ENCODE measurements at regions not wholly inside any gene's neighbourhood (a gene's known extent, or its start where the extent isn't known, plus 50 kb on each side); places are given as distances from the start of the nearest gene placed in this dataset.

GRCh38 chr1:172717722-172718465 lies 59.0 kb downstream of the FASLG start:
- Mint-ChIP-seq H3K36me3 (no peaks in the 10 kb centered on the region), H3K9me3 (no peaks in the 10 kb centered on the region), H3K27ac (no peak overlapping the region), H3K27me3 (ENCODE audit: low read depth) (no peaks in the 10 kb centered on the region), H3K4me1 (peaks cover 30% of the 10 kb centered on the region), H3K4me3 (no peak overlapping the region)
- ATAC-seq = no peak
- TF ChIP-seq GABPB1 (CRISPR knock-in tag; IDR thresholded peaks at IDR 0.05) = peak; percentile 52
- TF ChIP-seq MLX (CRISPR knock-in tag; IDR thresholded peaks at IDR 0.05) = no peak
- TF ChIP-seq FOXK1 (CRISPR knock-in tag; IDR thresholded peaks at IDR 0.05) = no peak
- no peak for TF ChIP-seq SMAD4 (CRISPR knock-in tag; IDR thresholded peaks at IDR 0.05)
- no peak for TF ChIP-seq OVOL2 (CRISPR knock-in tag; IDR thresholded peaks at IDR 0.05; ENCODE audit: borderline replicate concordance)
- no peak for TF ChIP-seq CBFB (CRISPR knock-in tag; IDR thresholded peaks at IDR 0.05; ENCODE audit: low read depth)
- TF ChIP-seq NFATC4 (CRISPR knock-in tag; IDR thresholded peaks at IDR 0.05) = no peak
- ChIA-PET POLR2A (interaction anchor here (0.6 kb wide), 1 partner anchor 959 kb away, joined by 12 read pairs; no protein-coding TSS in a partner anchor), CTCF (interaction anchor here (0.7 to 1.6 kb wide), 4 partner anchors 8 to 274 kb away, joined by 3 to 6 read pairs (median 3); partner anchors contain the start of gene PIGC)
- DNase-seq (ENCODE audit: low spot score) = no peak

GRCh38 chr1:172719066-172719627 lies 60.2 kb downstream of the FASLG start:
- H3K4me3 Mint-ChIP-seq = no peak overlapping the region
- POLR2A ChIA-PET = interaction anchor here (2.1 kb wide), 1 partner anchor 187 kb away, joined by 5 read pairs; the partner anchor contains the start of gene SUCO

More at GRCh38 chr1:172719066-172719627, 60.2 kb downstream of the FASLG start:
- CTCF ChIA-PET = interaction anchor here (0.6 to 2.3 kb wide), 17 partner anchors 8 to 483 kb away, joined by 3 to 27 read pairs (median 4); partner anchors contain the start of gene FASLG
- Mint-ChIP-seq H3K4me1 (peaks cover 22% of the 10 kb centered on the region), H3K27me3 (ENCODE audit: low read depth) (no peaks in the 10 kb centered on the region), H3K36me3 (no peaks in the 10 kb centered on the region), H3K27ac (no peak overlapping the region), H3K9me3 (no peaks in the 10 kb centered on the region)
- ATAC-seq (no peak), DNase-seq (ENCODE audit: low spot score) (no peak)
- TF ChIP-seq ZBTB21 (CRISPR knock-in tag; IDR thresholded peaks at IDR 0.05; ENCODE audit: borderline replicate concordance) = no peak
- no peak for TF ChIP-seq TEAD4 (CRISPR knock-in tag; IDR thresholded peaks at IDR 0.05)
- no peak for TF ChIP-seq JUN (CRISPR knock-in tag; IDR thresholded peaks at IDR 0.05)
- no peak for TF ChIP-seq ZNF671 (CRISPR knock-in tag; IDR thresholded peaks at IDR 0.05)
- no peak for TF ChIP-seq HMGXB4 (CRISPR knock-in tag; IDR thresholded peaks at IDR 0.05)
- no peak for TF ChIP-seq NFYB (CRISPR knock-in tag; conservative IDR thresholded peaks at IDR 0.05; ENCODE audit: low read depth)
- TF ChIP-seq ELF4 (CRISPR knock-in tag; IDR thresholded peaks at IDR 0.05; ENCODE audit: low read depth) = no peak
- no peak for TF ChIP-seq NR2C2 (CRISPR knock-in tag; IDR thresholded peaks at IDR 0.05)
- no peak for TF ChIP-seq SP1 (CRISPR knock-in tag; conservative IDR thresholded peaks at IDR 0.05)
- no peak for TF ChIP-seq ZNF281 (CRISPR knock-in tag; IDR thresholded peaks at IDR 0.05)
- TF ChIP-seq CBFB (CRISPR knock-in tag; IDR thresholded peaks at IDR 0.05; ENCODE audit: low read depth) = no peak
- no peak for TF ChIP-seq ZNF416 (CRISPR knock-in tag; IDR thresholded peaks at IDR 0.05)
- TF ChIP-seq E2F5 (CRISPR knock-in tag; IDR thresholded peaks at IDR 0.05) = no peak
